Ammon's horn (tissue), 1 donor: ENCODE measurements at regions not wholly inside any gene's neighbourhood (a gene's known extent, or its start where the extent isn't known, plus 50 kb on each side); places are given as distances from the start of the nearest gene placed in this dataset.

Experiments used
- DNase-seq: peaks from one replicate; pipeline ENCODE4 v3.0.0-alpha.2; 2016; ENCODE audit warnings: low spot score

GRCh38 chrX:69083801-69084200 is 81.5 kb downstream of the PJA1 start:
- DNase-seq, result no peak

- no peak for DNase-seq
These were observed 81.9 kb downstream of the PJA1 start for GRCh38 chrX:69083361-69083760.

GRCh38 chrX:69082753-69083150 is 82.5 kb downstream of the PJA1 start:
- DNase-seq, result no peak

GRCh38 chrX:69082055-69082752 is 83.0 kb downstream of the PJA1 start:
- no peak for DNase-seq

GRCh38 chrX:69080855-69081465 is 84.3 kb downstream of the PJA1 start:
- DNase-seq, result no peak

- no peak for DNase-seq
These were observed 86.0 kb downstream of the PJA1 start for GRCh38 chrX:69079268-69079667.

- no peak for DNase-seq
These were observed 87.3 kb downstream of the PJA1 start for GRCh38 chrX:69077895-69078455.

- no peak for DNase-seq
These were observed 89.2 kb downstream of the PJA1 start for GRCh38 chrX:69076088-69076487.

- DNase-seq, result no peak
These were observed 90.5 kb downstream of the PJA1 start for GRCh38 chrX:69074726-69075125.

- no peak for DNase-seq
These were observed 91.5 kb downstream of the PJA1 start for GRCh38 chrX:69073721-69074120.

GRCh38 chrX:69073241-69073640 is 92.0 kb downstream of the PJA1 start:
- DNase-seq, result no peak

GRCh38 chrX:69072486-69073006 is 92.7 kb downstream of the PJA1 start:
- DNase-seq, result no peak

- peak; percentile 12 for DNase-seq
These were observed 94.2 kb downstream of the PJA1 start for GRCh38 chrX:69070949-69071650.

- no peak for DNase-seq
These were observed 95.4 kb downstream of the PJA1 start for GRCh38 chrX:69069876-69070275.

- no peak for DNase-seq
These were observed 96.2 kb downstream of the PJA1 start for GRCh38 chrX:69069086-69069445.

GRCh38 chrX:69068301-69069085 is 96.8 kb downstream of the PJA1 start:
- no peak for DNase-seq

- DNase-seq, result no peak
These were observed 97.4 kb downstream of the PJA1 start for GRCh38 chrX:69067841-69068240.

GRCh38 chrX:69066966-69067525 is 98.2 kb downstream of the PJA1 start:
- no peak for DNase-seq

GRCh38 chrX:69066021-69066757 is 99.1 kb downstream of the PJA1 start:
- DNase-seq, result no peak

- DNase-seq, result no peak
These were observed 99.8 kb downstream of the PJA1 start for GRCh38 chrX:69065451-69065850.

GRCh38 chrX:69063486-69063885 is 101.8 kb downstream of the PJA1 start:
- no peak for DNase-seq
